ENCODE measurements at regions not wholly inside any gene's neighbourhood (a gene's known extent, or its start where the extent isn't known, plus 50 kb on each side); places are given as distances from the start of the nearest gene placed in this dataset.
"Not testable (repeated sequence)": the region's sequence is repeated elsewhere in the genome, so short reads cannot be mapped to it uniquely, and the experiment has no call there.

- Mint-ChIP-seq H3K4me1 (no peaks in the 10 kb centered on the region), H3K27me3 (no peaks in the 10 kb centered on the region), H3K27ac (no peak overlapping the region), H3K9me3 (peaks cover 26 to 38% (median 36%) of the 10 kb centered on the region in 3 donors), H3K4me3 (no peak overlapping the region), H3K36me3 (no peaks in the 10 kb centered on the region)
- CTCF ChIA-PET, result no interaction called here
- POLR2A ChIA-PET, result interaction anchor here in 1 of 2 donors (0.6 kb wide), 1 partner anchor 9 kb away, joined by 3 read pairs; no protein-coding TSS in a partner anchor
- Histone ChIP-seq H3K27ac (ENCODE audit: low read length) (no peak overlapping the region), H3K27me3 (replicated peaks in 1 of 2; ENCODE audit: control insufficient read depth in 2 of 2, extremely low read depth in 1 of 2, insufficient read depth in 2 of 2, low read length in 1 of 2) (no peaks in the 10 kb centered on the region), H3K4me1 (ENCODE audit: control insufficient read depth in 1 of 2, extremely low read depth in 1 of 2, insufficient read depth in 2 of 2, low read length in 2 of 2) (no peaks in the 10 kb centered on the region), H3K4me3 (ENCODE audit: control insufficient read depth in 1 of 2, extremely low read depth in 1 of 2, low read length in 1 of 2) (no peak overlapping the region), H3K9me3 (no peaks in the 10 kb centered on the region), H3K36me3 (ENCODE audit: control insufficient read depth in 2 of 2, extremely low read depth in 1 of 2, insufficient read depth in 1 of 2, low read length in 1 of 2) (no peaks in the 10 kb centered on the region)
- 67% methylated on average over 1 of the region's 4 CpGs for WGBS (ENCODE audit: insufficient coverage)
- DNase-seq (no peak), ATAC-seq (replicated peaks in 1 of 4) (no peak)
These were observed 1817.7 kb downstream of the LRRC4C start for GRCh38 chr11:39641751-39642150.

- ATAC-seq (replicated peaks in 1 of 4), result no peak
- H3K27ac ChIP-seq (ENCODE audit: low read length), result no peak overlapping the region
- no peaks in the 10 kb centered on the region for H3K27me3 ChIP-seq (replicated peaks in 1 of 2; ENCODE audit: control insufficient read depth in 2 of 2, extremely low read depth in 1 of 2, insufficient read depth in 2 of 2, low read length in 1 of 2)
- no peak for DNase-seq
- WGBS (ENCODE audit: insufficient coverage), result no CpG with 5 or more reads among the region's 2 CpGs
- no peaks in the 10 kb centered on the region for H3K4me1 ChIP-seq (ENCODE audit: control insufficient read depth in 1 of 2, extremely low read depth in 1 of 2, insufficient read depth in 2 of 2, low read length in 2 of 2)
- no peaks in the 10 kb centered on the region for H3K9me3 ChIP-seq
- H3K4me3 Mint-ChIP-seq, result no peak overlapping the region
- H3K27me3 Mint-ChIP-seq, result no peaks in the 10 kb centered on the region
- no peaks in the 10 kb centered on the region for H3K36me3 Mint-ChIP-seq
- H3K36me3 ChIP-seq (ENCODE audit: control insufficient read depth in 2 of 2, extremely low read depth in 1 of 2, insufficient read depth in 1 of 2, low read length in 1 of 2), result no peaks in the 10 kb centered on the region
- H3K4me1 Mint-ChIP-seq, result no peaks in the 10 kb centered on the region
- H3K4me3 ChIP-seq (ENCODE audit: control insufficient read depth in 1 of 2, extremely low read depth in 1 of 2, low read length in 1 of 2), result no peak overlapping the region
- POLR2A ChIA-PET, result no interaction called here
- no peak overlapping the region for H3K27ac Mint-ChIP-seq
- CTCF ChIA-PET, result no interaction called here
- peaks cover 7 to 13% (median 11%) of the 10 kb centered on the region in 3 donors for H3K9me3 Mint-ChIP-seq
These were observed 1829.1 kb downstream of the LRRC4C start for GRCh38 chr11:39630365-39630764.

DNA sequence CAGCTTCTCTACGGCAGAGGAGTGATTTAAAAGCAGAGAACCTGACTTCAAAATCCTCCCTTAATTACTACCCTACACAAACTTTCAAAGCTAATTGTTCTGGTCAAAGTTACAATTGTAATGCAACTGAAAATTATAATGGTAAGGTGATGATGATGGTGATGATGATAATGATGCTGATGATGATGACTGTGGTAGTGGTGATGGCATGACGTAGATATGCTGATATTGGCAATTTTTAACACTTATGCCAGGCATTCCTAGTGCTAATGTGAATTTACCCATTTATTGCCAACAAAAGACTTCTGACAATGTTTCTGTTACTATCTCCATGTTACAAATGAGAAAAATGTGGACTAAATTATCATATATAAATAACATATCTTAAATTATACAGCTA is 1831.1 kb downstream of the LRRC4C start:
- H3K36me3 ChIP-seq (ENCODE audit: control insufficient read depth in 2 of 2, extremely low read depth in 1 of 2, insufficient read depth in 1 of 2, low read length in 1 of 2), result no peaks in the 10 kb centered on the region
- no peak overlapping the region for H3K27ac Mint-ChIP-seq
- H3K4me1 ChIP-seq (ENCODE audit: control insufficient read depth in 1 of 2, extremely low read depth in 1 of 2, insufficient read depth in 2 of 2, low read length in 2 of 2), result no peaks in the 10 kb centered on the region
- H3K36me3 Mint-ChIP-seq, result no peaks in the 10 kb centered on the region
- no peak for ATAC-seq (replicated peaks in 1 of 4)
- H3K9me3 ChIP-seq, result no peaks in the 10 kb centered on the region
- no peaks in the 10 kb centered on the region for H3K4me1 Mint-ChIP-seq
- H3K4me3 ChIP-seq (ENCODE audit: control insufficient read depth in 1 of 2, extremely low read depth in 1 of 2, low read length in 1 of 2), result no peak overlapping the region
- ChIA-PET POLR2A (no interaction called here), CTCF (no interaction called here)
- peaks cover 4 to 7% (median 6%) of the 10 kb centered on the region in 3 donors for H3K9me3 Mint-ChIP-seq
- H3K27me3 Mint-ChIP-seq, result no peaks in the 10 kb centered on the region
- WGBS (ENCODE audit: insufficient coverage), result no CpG with 5 or more reads among the region's 2 CpGs
- H3K27me3 ChIP-seq (replicated peaks in 1 of 2; ENCODE audit: control insufficient read depth in 2 of 2, extremely low read depth in 1 of 2, insufficient read depth in 2 of 2, low read length in 1 of 2), result no peaks in the 10 kb centered on the region
- DNase-seq, result no peak
- no peak overlapping the region for H3K27ac ChIP-seq (ENCODE audit: low read length)
- no peak overlapping the region for H3K4me3 Mint-ChIP-seq

GRCh38 chr11:39620309-39620708 is 1839.1 kb downstream of the LRRC4C start:
- WGBS (ENCODE audit: insufficient coverage), result no CpG with 5 or more reads among the region's 3 CpGs
- H3K4me1 Mint-ChIP-seq, POLR2A ChIA-PET: not testable (repeated sequence)

GRCh38 chr11:39617971-39618370 is 1841.5 kb downstream of the LRRC4C start:
- DNase-seq, result no peak
- H3K27ac ChIP-seq (ENCODE audit: low read length), result no peak overlapping the region
- no peaks in the 10 kb centered on the region for H3K9me3 ChIP-seq
- no peaks in the 10 kb centered on the region for H3K36me3 Mint-ChIP-seq
- no peak for ATAC-seq (replicated peaks in 1 of 4)
- H3K4me1 ChIP-seq (ENCODE audit: control insufficient read depth in 1 of 2, extremely low read depth in 1 of 2, insufficient read depth in 2 of 2, low read length in 2 of 2), result no peaks in the 10 kb centered on the region
- WGBS (ENCODE audit: insufficient coverage), result 80% methylated on average over 1 of the region's 2 CpGs
- no peak overlapping the region for H3K4me3 Mint-ChIP-seq
- no peak overlapping the region for H3K27ac Mint-ChIP-seq
- no peak overlapping the region for H3K4me3 ChIP-seq (ENCODE audit: control insufficient read depth in 1 of 2, extremely low read depth in 1 of 2, low read length in 1 of 2)
- no peaks in the 10 kb centered on the region for H3K27me3 Mint-ChIP-seq
- H3K4me1 Mint-ChIP-seq, result no peaks in the 10 kb centered on the region
- POLR2A ChIA-PET, result no interaction called here
- CTCF ChIA-PET, result no interaction called here
- no peaks in the 10 kb centered on the region for H3K36me3 ChIP-seq (ENCODE audit: control insufficient read depth in 2 of 2, extremely low read depth in 1 of 2, insufficient read depth in 1 of 2, low read length in 1 of 2)
- H3K9me3 Mint-ChIP-seq, result peaks cover 12 to 22% (median 14%) of the 10 kb centered on the region in 3 donors
- no peaks in the 10 kb centered on the region for H3K27me3 ChIP-seq (replicated peaks in 1 of 2; ENCODE audit: control insufficient read depth in 2 of 2, extremely low read depth in 1 of 2, insufficient read depth in 2 of 2, low read length in 1 of 2)

More at GRCh38 chr11:39620309-39620708, 1839.1 kb downstream of the LRRC4C start:
- H3K27ac Mint-ChIP-seq; H3K4me3 Mint-ChIP-seq; H3K27me3 ChIP-seq (replicated peaks in 1 of 2; ENCODE audit: control insufficient read depth in 2 of 2, extremely low read depth in 1 of 2, insufficient read depth in 2 of 2, low read length in 1 of 2); H3K27ac ChIP-seq (ENCODE audit: low read length); H3K27me3 Mint-ChIP-seq; CTCF ChIA-PET; H3K9me3 ChIP-seq; ATAC-seq (replicated peaks in 1 of 4); H3K4me3 ChIP-seq (ENCODE audit: control insufficient read depth in 1 of 2, extremely low read depth in 1 of 2, low read length in 1 of 2); H3K36me3 Mint-ChIP-seq; H3K36me3 ChIP-seq (ENCODE audit: control insufficient read depth in 2 of 2, extremely low read depth in 1 of 2, insufficient read depth in 1 of 2, low read length in 1 of 2); DNase-seq; H3K4me1 ChIP-seq (ENCODE audit: control insufficient read depth in 1 of 2, extremely low read depth in 1 of 2, insufficient read depth in 2 of 2, low read length in 2 of 2): not testable (repeated sequence)
- peaks cover 6 to 14% (median 8%) of the 10 kb centered on the region in 3 donors for H3K9me3 Mint-ChIP-seq

DNA sequence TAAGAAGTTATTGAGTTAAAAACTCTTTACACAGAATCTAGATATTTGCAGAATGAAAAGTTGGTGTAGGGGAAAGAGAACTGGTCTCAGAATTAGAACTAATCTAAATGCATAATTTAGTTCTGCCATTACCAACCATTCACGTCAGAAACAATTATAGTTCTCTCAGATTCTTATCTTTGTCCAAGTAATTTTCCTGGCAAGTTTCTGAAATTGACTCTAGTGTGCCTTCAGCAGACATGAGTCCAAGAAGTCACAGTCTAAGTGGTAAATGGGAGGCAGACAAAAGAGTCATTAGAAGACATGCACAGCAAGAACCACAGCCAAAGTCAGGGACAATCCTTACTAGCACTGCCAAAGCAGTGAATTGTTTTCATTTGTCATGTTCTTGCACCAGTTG is 1870.1 kb downstream of the LRRC4C start:
- DNase-seq (no peak), ATAC-seq (replicated peaks in 1 of 4) (no peak)
- Mint-ChIP-seq H3K36me3 (no peaks in the 10 kb centered on the region), H3K27me3 (no peaks in the 10 kb centered on the region), H3K4me3 (no peak overlapping the region), H3K27ac (no peak overlapping the region), H3K4me1 (no peaks in the 10 kb centered on the region), H3K9me3 (peaks cover 0 to 12% (median 8%) of the 10 kb centered on the region in 3 donors)
- Histone ChIP-seq H3K4me1 (ENCODE audit: control insufficient read depth in 1 of 2, extremely low read depth in 1 of 2, insufficient read depth in 2 of 2, low read length in 2 of 2) (no peaks in the 10 kb centered on the region), H3K27me3 (replicated peaks in 1 of 2; ENCODE audit: control insufficient read depth in 2 of 2, extremely low read depth in 1 of 2, insufficient read depth in 2 of 2, low read length in 1 of 2) (no peaks in the 10 kb centered on the region), H3K9me3 (no peaks in the 10 kb centered on the region), H3K4me3 (ENCODE audit: control insufficient read depth in 1 of 2, extremely low read depth in 1 of 2, low read length in 1 of 2) (no peak overlapping the region), H3K27ac (ENCODE audit: low read length) (no peak overlapping the region), H3K36me3 (ENCODE audit: control insufficient read depth in 2 of 2, extremely low read depth in 1 of 2, insufficient read depth in 1 of 2, low read length in 1 of 2) (no peaks in the 10 kb centered on the region)
- no CpG with 5 or more reads among the region's 1 CpG for WGBS (ENCODE audit: insufficient coverage)
- CTCF ChIA-PET, result no interaction called here
- POLR2A ChIA-PET, result no interaction called here

GRCh38 chr11:39586036-39586435 is 1873.4 kb downstream of the LRRC4C start:
- no peaks in the 10 kb centered on the region for H3K9me3 ChIP-seq
- no peaks in the 10 kb centered on the region for H3K36me3 ChIP-seq (ENCODE audit: control insufficient read depth in 2 of 2, extremely low read depth in 1 of 2, insufficient read depth in 1 of 2, low read length in 1 of 2)
- H3K4me1 ChIP-seq (ENCODE audit: control insufficient read depth in 1 of 2, extremely low read depth in 1 of 2, insufficient read depth in 2 of 2, low read length in 2 of 2), result no peaks in the 10 kb centered on the region
- Mint-ChIP-seq H3K36me3 (no peaks in the 10 kb centered on the region), H3K9me3 (peaks cover 8 to 17% (median 16%) of the 10 kb centered on the region in 3 donors), H3K4me1 (no peaks in the 10 kb centered on the region), H3K4me3 (no peak overlapping the region), H3K27me3 (no peaks in the 10 kb centered on the region), H3K27ac (no peak overlapping the region)
- H3K4me3 ChIP-seq (ENCODE audit: control insufficient read depth in 1 of 2, extremely low read depth in 1 of 2, low read length in 1 of 2), result no peak overlapping the region
- no CpG with 5 or more reads among the region's 1 CpG for WGBS (ENCODE audit: insufficient coverage)
- H3K27ac ChIP-seq (ENCODE audit: low read length), result no peak overlapping the region
- ChIA-PET POLR2A (no interaction called here), CTCF (no interaction called here)
- ATAC-seq (replicated peaks in 1 of 4) (no peak), DNase-seq (no peak)
- no peaks in the 10 kb centered on the region for H3K27me3 ChIP-seq (replicated peaks in 1 of 2; ENCODE audit: control insufficient read depth in 2 of 2, extremely low read depth in 1 of 2, insufficient read depth in 2 of 2, low read length in 1 of 2)

Data from T-cell (primary cell).